ENCODE measurements at regions not wholly inside any gene's neighbourhood (a gene's known extent, or its start where the extent isn't known, plus 50 kb on each side); places are given as distances from the start of the nearest gene placed in this dataset.
A peak's percentile ranks its signal among the peaks of the same experiment; 100 is the strongest.
"Not testable (repeated sequence)": the region's sequence is repeated elsewhere in the genome, so short reads cannot be mapped to it uniquely, and the experiment has no call there.

DNA sequence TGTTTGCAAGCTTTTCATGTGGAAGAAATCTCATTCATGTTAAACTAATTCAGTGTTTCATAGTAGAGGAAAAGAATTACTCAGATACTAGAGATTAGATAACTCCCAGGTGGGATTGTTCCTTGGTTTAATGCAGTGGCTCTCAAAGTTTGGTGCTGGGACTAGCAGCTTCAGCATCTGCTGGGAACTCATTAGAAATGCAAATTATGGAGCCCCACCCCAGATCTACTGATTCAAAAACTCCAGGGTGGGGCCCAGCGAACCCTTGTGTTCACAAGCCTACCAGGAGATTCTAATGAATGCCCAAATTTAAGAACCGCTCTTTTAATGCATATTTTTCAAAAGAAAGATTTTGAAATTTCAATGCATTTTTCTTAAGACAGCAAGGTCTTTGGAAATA is 253.4 kb upstream of the CNTNAP4 start:
- DNase-seq = no peak

DNA sequence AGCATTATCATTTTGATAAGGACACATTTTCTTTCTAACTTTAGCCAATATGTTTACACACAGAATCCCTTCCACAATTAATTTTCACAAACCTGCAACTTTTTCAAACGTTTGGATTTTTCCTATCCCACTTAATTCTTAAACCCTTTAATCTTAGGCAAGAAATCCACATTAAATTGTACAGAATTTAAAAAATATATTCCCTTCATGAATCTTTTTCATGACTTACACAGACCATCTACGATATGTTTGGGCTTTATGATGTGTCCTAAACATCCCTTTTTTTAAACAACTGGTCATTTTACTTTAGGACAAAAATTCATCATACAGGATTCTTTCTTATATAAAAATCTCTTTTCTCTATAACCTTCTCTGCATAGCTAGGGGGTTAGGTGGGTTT is 241.5 kb upstream of the CNTNAP4 start:
- no peak for DNase-seq

DNA sequence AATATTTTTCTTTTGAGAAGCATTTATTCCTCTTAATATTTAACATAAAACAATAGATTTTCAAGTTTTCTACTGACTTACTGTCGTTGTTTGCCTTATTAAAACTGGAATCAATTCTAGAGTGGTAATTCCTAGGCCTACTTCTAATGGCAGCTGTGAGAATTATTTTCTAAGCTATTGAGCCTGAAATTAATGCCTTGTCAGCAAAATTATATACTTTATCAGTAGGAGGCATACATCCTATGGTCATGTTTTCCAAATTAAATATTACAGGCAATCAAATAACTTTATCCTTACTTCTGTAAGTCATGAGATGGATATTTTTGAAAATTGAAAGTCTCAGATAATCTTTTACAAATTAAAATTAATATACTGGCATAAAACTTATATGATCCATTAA is 239.1 kb upstream of the CNTNAP4 start:
- DNase-seq = no peak

DNA sequence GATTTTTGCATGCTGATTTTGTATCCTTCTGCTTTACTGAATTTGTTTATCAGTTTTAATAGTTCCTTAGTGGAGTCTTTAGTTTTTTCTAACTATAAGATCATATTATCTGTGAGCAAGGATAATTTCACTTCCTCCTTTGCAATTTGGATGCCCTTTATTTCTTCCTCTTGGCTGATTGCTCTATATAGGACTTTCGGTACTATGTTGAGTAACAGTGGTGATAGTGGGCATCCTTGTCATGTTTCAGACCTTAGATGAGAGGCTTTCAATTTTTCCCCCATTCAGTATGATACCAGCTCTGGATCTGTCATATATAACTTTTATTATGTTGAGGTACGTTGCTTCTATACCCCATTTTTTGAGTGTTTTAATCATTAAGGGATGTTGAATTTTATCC is 224.5 kb upstream of the CNTNAP4 start:
- no peak for DNase-seq

DNA sequence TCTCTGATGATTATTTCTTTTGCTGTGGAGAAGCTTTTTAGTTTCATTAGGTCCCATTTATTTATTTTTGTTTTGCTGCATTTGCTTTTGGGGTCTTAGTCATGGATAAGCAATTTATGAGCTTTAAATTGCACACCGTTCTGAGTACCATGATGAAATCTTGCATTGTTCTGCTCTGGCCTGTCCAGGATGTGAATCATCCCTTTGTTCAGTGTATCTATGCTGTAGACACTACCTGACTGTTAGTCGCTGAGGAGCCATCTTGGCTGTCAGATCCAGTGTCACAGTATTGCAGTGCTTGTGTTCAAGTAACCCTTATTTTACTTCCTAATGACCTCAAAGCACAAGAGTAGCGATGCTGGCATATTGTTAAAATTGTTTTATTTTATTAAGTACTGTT is 218.0 kb upstream of the CNTNAP4 start:
- DNase-seq = no peak

DNA sequence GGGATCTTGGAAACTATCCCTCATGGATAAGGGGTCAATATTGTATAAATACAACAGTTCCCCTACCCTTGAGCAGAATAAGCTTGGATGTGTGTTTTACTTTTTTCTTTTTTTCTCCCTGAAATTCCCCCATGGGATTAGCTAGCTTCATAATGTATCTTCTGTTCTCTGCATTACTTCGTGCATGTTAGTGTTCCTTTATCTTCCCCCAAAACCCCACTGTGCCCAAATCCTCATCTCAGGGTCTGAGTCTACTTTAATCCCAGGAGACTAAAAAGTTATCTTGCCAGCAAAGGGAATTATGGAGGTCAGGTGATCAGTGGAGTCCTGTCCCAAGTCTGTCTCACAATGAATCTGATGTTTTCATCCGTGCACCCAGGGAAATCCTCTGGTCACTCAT is 217.5 kb upstream of the CNTNAP4 start:
- no peak for DNase-seq

DNA sequence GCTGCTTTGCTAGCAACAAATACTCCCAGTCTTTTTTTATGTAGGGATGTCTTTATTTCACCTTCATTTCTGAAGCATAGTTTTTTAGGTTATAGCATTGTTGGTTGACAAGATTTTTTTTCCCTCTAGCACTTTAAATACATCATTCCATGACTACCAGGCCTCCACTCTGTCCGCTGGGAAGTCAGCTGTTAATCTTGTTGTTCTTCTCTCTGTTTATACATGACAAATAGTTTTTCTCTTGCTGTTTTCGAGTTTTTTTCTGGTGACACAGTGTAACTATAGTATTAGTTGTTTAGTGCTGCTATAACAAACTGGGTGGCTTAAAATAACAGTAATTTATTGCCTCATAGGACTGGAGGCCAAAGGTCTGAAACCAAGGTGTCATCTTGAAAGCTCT is 205.5 kb upstream of the CNTNAP4 start:
- no peak for DNase-seq

DNA sequence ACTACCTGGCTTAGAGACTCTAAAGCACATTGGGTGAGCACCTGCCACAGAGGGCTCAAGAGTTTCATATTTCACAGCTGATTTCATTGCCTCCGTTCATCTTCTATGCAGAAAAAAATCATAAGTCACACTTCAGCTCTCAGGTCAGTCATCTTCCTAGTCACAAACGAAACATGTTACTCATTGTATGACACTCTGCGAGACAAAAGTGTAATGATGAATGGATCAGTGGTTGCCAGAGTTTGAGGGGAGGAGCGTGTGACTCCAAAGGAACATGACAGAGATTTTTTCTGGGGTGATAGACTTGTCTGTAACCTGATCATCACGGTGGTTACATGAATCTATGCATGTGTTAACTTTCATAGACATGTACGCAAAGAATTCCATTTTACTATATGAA is 195.2 kb upstream of the CNTNAP4 start:
- no peak for DNase-seq

DNA sequence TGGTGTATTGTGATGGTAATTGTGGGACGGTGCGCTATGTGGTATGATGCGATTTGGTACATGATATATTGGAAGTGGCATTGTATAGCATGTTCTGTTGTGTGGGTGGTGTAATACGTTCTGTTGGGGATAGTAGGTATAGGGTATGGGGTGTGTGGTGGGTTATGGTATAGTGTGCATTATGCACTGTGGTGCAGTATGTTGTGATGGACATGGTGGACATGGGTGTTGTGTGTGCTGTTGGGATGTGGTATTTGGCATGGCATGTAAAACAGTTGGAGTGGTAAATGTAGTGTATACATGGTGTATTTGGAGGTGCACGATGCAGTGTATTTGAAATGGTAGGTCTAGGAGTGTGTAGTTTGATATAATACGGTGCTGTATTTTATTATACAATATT is 170.6 kb upstream of the CNTNAP4 start:
- DNase-seq = no peak

DNA sequence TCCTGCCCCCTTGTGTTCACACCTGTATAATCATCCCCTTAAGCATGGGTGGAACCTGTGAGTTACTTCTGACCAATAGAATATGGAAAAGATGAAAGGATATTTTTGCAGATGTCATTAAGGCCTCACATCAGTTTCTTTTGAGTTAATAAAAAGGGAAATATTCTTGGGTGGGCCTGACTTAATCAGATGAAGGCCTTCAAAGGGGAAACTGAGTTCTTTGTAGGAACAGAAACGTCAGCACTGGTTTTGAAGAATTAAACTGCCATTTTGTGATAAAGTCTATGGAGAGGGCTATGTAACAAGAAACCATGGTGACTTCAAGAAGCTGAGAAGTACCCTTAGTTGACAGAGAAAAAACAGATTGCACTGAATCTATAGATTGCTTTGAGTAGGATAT is 168.7 kb upstream of the CNTNAP4 start:
- no peak for DNase-seq

DNA sequence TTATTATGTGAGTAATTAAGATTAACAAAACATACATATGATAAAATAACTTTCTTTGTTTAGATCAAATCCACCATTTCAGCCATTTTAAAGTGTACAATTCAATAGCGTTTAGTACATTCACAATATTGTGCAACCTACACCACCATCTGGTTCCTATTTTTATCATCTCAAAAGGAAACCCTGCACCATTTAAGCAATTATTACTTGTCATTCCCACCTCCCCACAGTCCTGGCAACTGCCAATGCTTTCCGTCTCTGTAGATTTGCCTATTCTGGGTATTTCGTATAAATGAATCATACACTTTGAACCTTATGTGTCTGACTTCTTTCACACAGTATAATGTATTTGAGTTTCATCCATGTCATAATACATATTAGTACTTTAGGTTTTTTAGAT is 162.5 kb upstream of the CNTNAP4 start:
- peak in 2 of 4 experiments; percentile 13 to 29 for DNase-seq

DNA sequence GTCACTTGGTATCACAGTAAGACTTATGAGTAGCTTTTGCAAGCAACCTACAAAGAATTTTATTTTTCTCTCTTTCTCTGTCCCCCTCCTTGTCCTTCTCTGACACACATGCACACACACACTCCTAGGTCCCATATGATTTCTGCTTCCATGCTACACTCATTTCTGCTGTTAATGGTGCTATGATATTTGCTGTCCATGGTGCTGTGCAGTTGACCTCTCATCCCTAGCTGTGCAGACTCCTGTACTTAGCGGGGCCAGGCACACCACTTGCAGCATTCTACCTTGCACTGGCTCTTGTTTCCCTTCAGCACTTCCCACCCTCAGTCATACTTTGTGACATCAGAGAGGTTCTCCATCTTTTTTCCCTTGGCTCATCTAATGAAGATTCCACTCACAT is 158.9 kb upstream of the CNTNAP4 start:
- no peak for DNase-seq

DNA sequence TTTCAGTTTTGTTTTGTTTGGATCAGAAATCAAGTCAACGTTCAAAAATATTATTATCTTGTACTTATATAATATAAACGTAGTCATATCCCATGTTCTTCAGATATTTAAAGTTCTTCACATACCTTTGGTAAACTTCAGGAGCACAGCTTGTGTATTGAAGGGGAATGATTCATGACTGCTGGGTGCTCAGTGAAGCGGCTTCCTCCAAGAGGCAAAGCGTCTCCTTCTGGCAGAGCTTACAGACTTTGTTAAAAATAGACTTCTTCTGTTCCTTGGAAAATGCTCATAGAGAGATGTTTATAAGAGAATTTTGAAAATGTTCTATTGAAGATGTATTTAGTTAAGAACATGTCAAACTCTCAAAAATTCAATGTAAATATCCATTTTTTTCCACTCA is 155.6 kb upstream of the CNTNAP4 start:
- DNase-seq = no peak

DNA sequence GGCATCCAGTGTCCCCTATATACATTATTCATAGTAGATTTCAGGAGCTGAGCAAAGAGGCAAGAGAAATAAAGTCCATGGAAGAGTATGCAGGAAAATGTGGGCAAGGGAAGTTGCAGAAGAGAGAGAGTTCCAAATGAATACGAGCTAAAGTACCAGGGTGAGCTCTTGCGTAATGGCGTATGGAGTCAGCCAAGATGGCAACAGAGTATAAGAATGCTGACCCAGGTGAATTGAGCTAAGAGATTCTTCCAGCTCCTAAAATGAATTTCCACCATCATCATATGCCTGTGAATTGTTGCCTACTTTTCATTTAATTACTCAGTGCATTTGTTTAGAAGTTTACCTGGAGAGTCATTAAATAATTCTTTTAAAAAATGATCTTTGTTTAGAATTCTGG is 153.2 kb upstream of the CNTNAP4 start:
- no peak for DNase-seq

DNA sequence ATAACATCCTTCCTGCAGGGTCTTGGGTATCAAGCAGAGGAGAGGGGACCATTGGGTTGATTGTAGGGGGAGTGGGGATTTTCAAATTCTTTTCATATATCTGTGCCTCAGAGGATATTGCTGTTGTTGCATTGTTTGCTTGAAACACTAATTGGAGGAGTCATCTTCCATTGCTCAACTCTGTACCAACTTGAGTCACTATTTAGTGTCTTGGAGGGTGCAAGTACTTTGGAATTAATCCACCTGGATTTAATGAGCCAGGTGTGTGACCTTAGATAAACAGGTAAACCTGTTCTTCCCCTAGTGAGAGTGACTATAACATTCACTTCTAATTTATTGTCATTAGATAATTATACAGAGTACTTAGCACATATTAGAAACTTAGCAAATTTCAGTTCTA is 151.3 kb upstream of the CNTNAP4 start:
- DNase-seq = no peak

DNA sequence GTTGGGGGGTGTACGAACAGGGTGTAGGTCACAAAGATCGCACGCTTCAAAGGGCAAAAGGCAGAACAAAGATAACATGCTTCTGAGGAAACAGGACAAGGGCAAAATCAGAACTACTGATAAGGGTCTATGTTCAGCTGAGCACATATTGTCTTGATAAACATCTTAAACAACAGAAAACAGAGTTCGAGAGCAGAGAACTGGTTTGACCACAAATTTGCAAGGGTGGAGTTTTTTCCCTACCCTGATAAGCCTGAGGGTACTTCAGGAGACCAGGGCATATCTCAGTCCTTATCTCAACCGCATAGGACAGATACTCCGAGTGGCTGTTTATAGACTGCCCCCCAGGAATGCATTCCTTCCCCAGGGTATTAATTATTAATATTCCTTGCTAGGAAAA is 139.1 kb upstream of the CNTNAP4 start:
- DNase-seq = not testable (repeated sequence)

DNA sequence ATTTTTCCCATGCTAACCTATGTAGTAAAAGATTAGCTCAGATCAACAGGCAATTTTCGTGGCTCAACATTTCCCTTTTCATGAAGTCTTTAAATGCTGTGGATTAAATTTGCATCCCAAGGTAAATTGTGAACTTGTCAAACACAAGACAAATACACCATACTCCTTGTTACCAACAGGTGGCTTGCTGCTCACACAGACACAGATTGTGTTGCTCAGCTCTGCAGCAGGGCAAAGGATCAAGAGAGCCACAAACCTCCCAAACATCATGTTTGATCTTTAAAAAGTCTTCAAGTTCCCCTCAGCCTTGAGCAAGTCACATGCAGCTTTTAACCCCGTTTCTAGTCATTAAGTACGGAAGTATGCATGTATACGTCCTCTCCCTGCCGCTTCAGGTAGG is 119.6 kb upstream of the CNTNAP4 start:
- no peak for DNase-seq

DNA sequence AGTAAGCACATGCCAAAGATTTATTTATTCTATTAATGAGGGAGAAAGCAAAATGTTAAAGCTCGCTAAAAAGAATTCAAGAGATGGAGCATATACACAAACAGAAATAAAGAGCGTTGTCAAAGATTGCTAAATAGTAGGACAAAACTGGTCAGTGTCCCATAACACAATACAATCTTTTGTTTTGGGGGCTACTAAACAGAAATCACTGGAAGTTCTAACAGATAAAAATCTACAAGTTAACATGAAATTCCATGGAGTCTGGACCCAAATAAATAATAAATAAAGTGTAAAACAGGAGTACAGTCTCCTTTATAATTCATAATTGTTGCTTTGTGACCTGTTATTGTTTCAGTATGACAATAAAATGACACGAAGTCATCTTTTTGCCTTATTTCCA is 115.2 kb upstream of the CNTNAP4 start:
- no peak for DNase-seq

DNA sequence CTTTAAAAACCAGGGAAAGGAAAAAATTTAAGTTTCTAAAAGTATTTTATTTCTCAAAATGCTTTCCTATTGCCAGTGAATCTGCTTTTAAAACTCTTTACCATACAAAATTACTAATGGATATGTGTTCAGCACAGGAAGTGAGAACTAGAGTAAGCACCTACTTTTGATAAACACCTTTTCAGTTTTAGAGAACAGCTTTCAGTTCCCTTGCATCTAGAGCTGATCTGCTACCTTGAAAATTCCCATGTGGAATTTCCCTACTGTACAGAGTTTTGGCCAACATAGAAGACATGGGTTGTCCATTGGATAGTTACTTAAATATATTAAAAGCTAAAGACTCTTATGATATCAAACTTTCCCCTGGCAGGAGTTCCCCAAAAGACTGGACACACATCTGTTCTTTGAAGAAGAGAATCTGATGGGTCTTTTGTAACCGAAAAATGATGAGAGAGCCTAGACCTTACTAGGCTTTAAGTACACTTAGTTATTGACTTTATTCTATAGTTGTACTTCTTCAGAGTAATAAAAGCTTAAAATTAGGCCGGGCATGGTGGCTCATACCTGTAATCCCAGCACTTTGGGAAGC is 112.1 kb upstream of the CNTNAP4 start:
- no peak for DNase-seq

DNA sequence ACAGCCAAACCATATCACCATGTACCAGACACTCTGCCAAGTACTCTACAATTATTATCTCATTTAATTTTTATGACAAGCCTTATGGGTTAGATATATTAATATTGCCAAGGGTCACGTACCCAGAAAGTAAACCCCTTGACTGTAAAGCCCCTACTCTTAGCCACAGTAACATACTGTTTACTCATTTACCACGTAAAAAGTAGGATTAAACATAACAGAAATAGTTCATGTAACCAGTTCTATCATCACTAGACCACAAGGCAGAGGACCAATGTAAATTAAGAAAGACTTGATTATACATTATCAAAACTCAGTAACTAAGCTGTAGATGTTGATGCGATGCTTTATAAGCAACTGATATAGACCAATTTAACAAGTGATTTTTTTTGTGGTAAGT is 101.5 kb upstream of the CNTNAP4 start:
- no peak for DNase-seq

DNA sequence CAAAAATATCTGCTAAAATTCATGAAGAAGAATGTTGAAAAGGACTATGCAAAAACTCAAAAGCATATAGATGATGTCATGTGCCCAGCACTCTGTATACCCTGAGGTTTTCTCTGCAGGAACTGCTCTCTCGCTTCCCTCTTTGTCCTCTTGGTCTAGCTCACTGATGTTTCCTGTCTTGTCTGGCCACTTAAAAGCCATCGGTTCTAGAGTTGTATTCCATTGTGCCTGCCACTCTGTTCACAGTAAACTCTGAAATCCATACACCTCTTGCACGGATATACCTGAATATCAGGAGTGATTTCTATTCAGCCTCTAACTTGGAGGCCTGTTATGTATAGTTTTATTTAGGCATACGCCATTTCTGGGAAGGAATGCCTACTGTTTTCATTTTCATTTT is 101.0 kb upstream of the CNTNAP4 start:
- DNase-seq = no peak

DNA sequence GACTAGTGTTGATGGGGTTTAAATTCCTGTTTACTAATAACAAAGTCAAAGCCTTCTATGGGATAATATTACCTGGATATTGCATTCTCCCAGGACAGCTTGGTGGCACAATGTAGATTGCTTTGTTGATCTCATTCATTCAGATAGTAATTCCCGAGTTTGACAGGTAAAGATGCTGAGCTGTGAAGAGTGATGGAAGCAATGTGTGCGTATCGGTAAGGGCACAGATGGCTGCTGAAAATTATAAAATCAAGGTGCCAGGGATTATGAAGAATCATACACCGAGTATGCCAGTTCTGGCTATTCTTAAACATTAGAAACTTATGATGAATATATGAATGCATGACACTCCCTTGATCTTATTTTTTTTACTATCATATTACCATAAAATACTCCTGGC is 100.6 kb upstream of the CNTNAP4 start:
- DNase-seq = no peak

DNA sequence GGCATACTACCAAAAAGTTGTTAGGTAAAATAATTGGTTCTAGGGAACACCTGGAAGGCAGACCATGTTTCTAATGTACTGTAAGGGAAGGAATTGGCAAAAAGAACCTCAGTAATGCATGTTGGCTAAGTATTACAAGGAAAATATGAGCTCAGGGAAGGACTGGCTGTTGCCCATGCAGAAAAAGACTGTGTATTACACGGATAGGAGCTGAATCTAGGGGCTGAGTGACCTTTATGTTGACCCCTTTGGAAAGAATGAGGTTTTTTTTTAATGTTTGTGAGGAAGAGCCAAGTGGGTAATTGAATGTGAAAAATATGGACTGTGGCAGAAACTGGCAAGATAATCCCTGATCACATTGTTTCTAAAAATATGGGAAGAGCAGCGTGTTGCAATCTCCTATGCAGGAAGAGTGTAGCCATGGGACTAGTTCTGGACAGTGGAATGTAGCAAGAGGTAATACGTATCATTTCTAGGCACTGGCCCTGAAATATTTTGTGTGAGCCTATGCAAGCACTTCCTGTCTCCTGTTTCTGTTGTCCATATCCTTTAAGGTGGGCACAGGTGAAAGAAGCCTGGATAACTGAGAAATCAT is 95.1 kb upstream of the CNTNAP4 start:
- DNase-seq = no peak

DNA sequence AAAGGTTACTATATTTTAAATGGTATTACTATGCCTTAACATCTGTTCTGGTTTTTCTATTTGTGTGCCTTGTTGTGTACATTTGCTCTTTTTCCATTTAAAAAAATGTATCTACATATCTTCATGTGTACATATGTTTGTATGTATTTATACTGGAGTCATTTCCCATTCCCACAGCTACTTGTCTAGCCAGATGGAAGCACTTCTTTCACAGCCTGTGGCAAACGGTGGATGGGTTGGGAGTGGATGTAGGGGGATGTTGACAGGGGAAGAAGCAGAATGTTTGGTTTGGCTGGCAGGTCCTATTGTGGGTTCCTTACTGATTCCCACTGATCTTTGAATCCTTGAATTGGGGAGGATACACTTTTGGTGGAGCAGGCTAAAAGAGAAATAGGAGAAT is 93.6 kb upstream of the CNTNAP4 start:
- no peak for DNase-seq

DNA sequence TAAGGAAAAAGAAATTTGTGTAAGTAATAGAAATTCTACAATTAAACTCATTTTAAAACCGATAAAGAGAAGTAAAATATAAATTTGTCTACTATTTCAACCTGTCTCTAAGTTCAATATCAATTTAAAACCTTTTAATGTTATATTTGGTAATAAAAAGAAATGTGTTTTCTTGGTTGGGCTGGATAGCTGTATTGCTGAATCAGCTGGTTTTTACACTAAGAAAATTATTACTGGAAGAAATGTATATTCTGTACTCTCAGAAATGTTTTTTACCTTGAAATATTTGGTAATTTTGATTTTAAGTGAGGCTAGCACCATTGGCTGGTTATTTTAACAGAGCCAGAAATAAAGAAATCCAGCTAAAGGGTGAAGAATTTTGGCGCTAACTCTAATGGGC is 87.1 kb upstream of the CNTNAP4 start:
- DNase-seq = no peak
